ENCODE measurements at regions not wholly inside any gene's neighbourhood (a gene's known extent, or its start where the extent isn't known, plus 50 kb on each side); places are given as distances from the start of the nearest gene placed in this dataset.
"Not testable (repeated sequence)": the region's sequence is repeated elsewhere in the genome, so short reads cannot be mapped to it uniquely, and the experiment has no call there.

- Histone ChIP-seq H3K9me3 (ENCODE audit: control insufficient read depth, low read length) (no peaks in the 10 kb centered on the region), H3K9ac (ENCODE audit: low read length) (no peak overlapping the region), H3K36me3 (ENCODE audit: control insufficient read depth, insufficient read depth, low read length) (no peaks in the 10 kb centered on the region), H3K4me1 (ENCODE audit: control insufficient read depth, insufficient read depth, low read length) (no peaks in the 10 kb centered on the region), H3K27me3 (ENCODE audit: control insufficient read depth, insufficient read depth, low read length) (no peaks in the 10 kb centered on the region), H3K4me3 (ENCODE audit: low read length) (no peak overlapping the region)
These were observed 966.9 kb downstream of the TAF11L14 start for GRCh38 chr5:18601185-18601584.

GRCh38 chr5:18602402-18602801, 968.1 kb downstream of the TAF11L14 start:
- Histone ChIP-seq H3K4me1 (ENCODE audit: control insufficient read depth, insufficient read depth, low read length) (no peaks in the 10 kb centered on the region), H3K27me3 (ENCODE audit: control insufficient read depth, insufficient read depth, low read length) (no peaks in the 10 kb centered on the region)

GRCh38 chr5:18605186-18605585, 970.9 kb downstream of the TAF11L14 start:
- no peaks in the 10 kb centered on the region for H3K27me3 ChIP-seq (ENCODE audit: control insufficient read depth, insufficient read depth, low read length)
- no peaks in the 10 kb centered on the region for H3K36me3 ChIP-seq (ENCODE audit: control insufficient read depth, insufficient read depth, low read length)
- no peaks in the 10 kb centered on the region for H3K9me3 ChIP-seq (ENCODE audit: control insufficient read depth, low read length)
- H3K4me3 ChIP-seq (ENCODE audit: low read length) = no peak overlapping the region
- H3K4me1 ChIP-seq (ENCODE audit: control insufficient read depth, insufficient read depth, low read length) = no peaks in the 10 kb centered on the region
- no peak overlapping the region for H3K9ac ChIP-seq (ENCODE audit: low read length)

More at GRCh38 chr5:18602402-18602801, 968.1 kb downstream of the TAF11L14 start:
- H3K36me3 ChIP-seq (ENCODE audit: control insufficient read depth, insufficient read depth, low read length) = no peaks in the 10 kb centered on the region
- no peaks in the 10 kb centered on the region for H3K9me3 ChIP-seq (ENCODE audit: control insufficient read depth, low read length)
- H3K4me3 ChIP-seq (ENCODE audit: low read length) = no peak overlapping the region
- no peak overlapping the region for H3K9ac ChIP-seq (ENCODE audit: low read length)

GRCh38 chr5:18607570-18607969, 973.3 kb downstream of the TAF11L14 start:
- Histone ChIP-seq H3K27me3 (ENCODE audit: control insufficient read depth, insufficient read depth, low read length) (no peaks in the 10 kb centered on the region), H3K9ac (ENCODE audit: low read length) (no peak overlapping the region), H3K9me3 (ENCODE audit: control insufficient read depth, low read length) (no peaks in the 10 kb centered on the region)

GRCh38 chr5:18617191-18617590, 982.9 kb downstream of the TAF11L14 start:
- not testable (repeated sequence) for H3K9me3 ChIP-seq (ENCODE audit: control insufficient read depth, low read length); H3K4me3 ChIP-seq (ENCODE audit: low read length); H3K9ac ChIP-seq (ENCODE audit: low read length); H3K27me3 ChIP-seq (ENCODE audit: control insufficient read depth, insufficient read depth, low read length); H3K36me3 ChIP-seq (ENCODE audit: control insufficient read depth, insufficient read depth, low read length); H3K4me1 ChIP-seq (ENCODE audit: control insufficient read depth, insufficient read depth, low read length)

More at GRCh38 chr5:18607570-18607969, 973.3 kb downstream of the TAF11L14 start:
- Histone ChIP-seq H3K4me3 (ENCODE audit: low read length) (no peak overlapping the region), H3K4me1 (ENCODE audit: control insufficient read depth, insufficient read depth, low read length) (no peaks in the 10 kb centered on the region), H3K36me3 (ENCODE audit: control insufficient read depth, insufficient read depth, low read length) (no peaks in the 10 kb centered on the region)

- Histone ChIP-seq H3K9me3 (ENCODE audit: control insufficient read depth, low read length) (no peaks in the 10 kb centered on the region), H3K36me3 (ENCODE audit: control insufficient read depth, insufficient read depth, low read length) (no peaks in the 10 kb centered on the region), H3K4me1 (ENCODE audit: control insufficient read depth, insufficient read depth, low read length) (no peaks in the 10 kb centered on the region), H3K27me3 (ENCODE audit: control insufficient read depth, insufficient read depth, low read length) (no peaks in the 10 kb centered on the region), H3K4me3 (ENCODE audit: low read length) (no peak overlapping the region), H3K9ac (ENCODE audit: low read length) (no peak overlapping the region)
These were observed 996.3 kb downstream of the TAF11L14 start for GRCh38 chr5:18630458-18631045.

GRCh38 chr5:18652404-18653215, 1018.4 kb downstream of the TAF11L14 start:
- Histone ChIP-seq H3K4me1 (ENCODE audit: control insufficient read depth, insufficient read depth, low read length) (no peaks in the 10 kb centered on the region), H3K36me3 (ENCODE audit: control insufficient read depth, insufficient read depth, low read length) (no peaks in the 10 kb centered on the region), H3K9me3 (ENCODE audit: control insufficient read depth, low read length) (no peaks in the 10 kb centered on the region), H3K4me3 (ENCODE audit: low read length) (no peak overlapping the region), H3K27me3 (ENCODE audit: control insufficient read depth, insufficient read depth, low read length) (no peaks in the 10 kb centered on the region), H3K9ac (ENCODE audit: low read length) (no peak overlapping the region)

- Histone ChIP-seq H3K9me3 (ENCODE audit: control insufficient read depth, low read length) (no peaks in the 10 kb centered on the region), H3K4me3 (ENCODE audit: low read length) (no peak overlapping the region), H3K36me3 (ENCODE audit: control insufficient read depth, insufficient read depth, low read length) (no peaks in the 10 kb centered on the region), H3K4me1 (ENCODE audit: control insufficient read depth, insufficient read depth, low read length) (no peaks in the 10 kb centered on the region), H3K27me3 (ENCODE audit: control insufficient read depth, insufficient read depth, low read length) (no peaks in the 10 kb centered on the region), H3K9ac (ENCODE audit: low read length) (no peak overlapping the region)
These were observed 1019.0 kb downstream of the TAF11L14 start for GRCh38 chr5:18653216-18653752.

GRCh38 chr5:18660511-18660910, 1026.3 kb downstream of the TAF11L14 start:
- no peaks in the 10 kb centered on the region for H3K27me3 ChIP-seq (ENCODE audit: control insufficient read depth, insufficient read depth, low read length)
- no peak overlapping the region for H3K9ac ChIP-seq (ENCODE audit: low read length)
- no peaks in the 10 kb centered on the region for H3K9me3 ChIP-seq (ENCODE audit: control insufficient read depth, low read length)
- no peaks in the 10 kb centered on the region for H3K4me1 ChIP-seq (ENCODE audit: control insufficient read depth, insufficient read depth, low read length)
- H3K36me3 ChIP-seq (ENCODE audit: control insufficient read depth, insufficient read depth, low read length) = no peaks in the 10 kb centered on the region
- H3K4me3 ChIP-seq (ENCODE audit: low read length) = no peak overlapping the region

GRCh38 chr5:18662231-18662630, 1028.0 kb downstream of the TAF11L14 start:
- H3K27me3 ChIP-seq (ENCODE audit: control insufficient read depth, insufficient read depth, low read length) = no peaks in the 10 kb centered on the region
- H3K36me3 ChIP-seq (ENCODE audit: control insufficient read depth, insufficient read depth, low read length) = no peaks in the 10 kb centered on the region
- H3K9ac ChIP-seq (ENCODE audit: low read length) = no peak overlapping the region
- no peak overlapping the region for H3K4me3 ChIP-seq (ENCODE audit: low read length)
- H3K4me1 ChIP-seq (ENCODE audit: control insufficient read depth, insufficient read depth, low read length) = no peaks in the 10 kb centered on the region
- H3K9me3 ChIP-seq (ENCODE audit: control insufficient read depth, low read length) = no peaks in the 10 kb centered on the region

GRCh38 chr5:18674212-18674611, 1040.0 kb downstream of the TAF11L14 start:
- not testable (repeated sequence) for H3K9ac ChIP-seq (ENCODE audit: low read length); H3K4me3 ChIP-seq (ENCODE audit: low read length)

GRCh38 chr5:18675041-18675440, 1040.8 kb downstream of the TAF11L14 start:
- Histone ChIP-seq H3K4me3 (ENCODE audit: low read length) (no peak overlapping the region), H3K9me3 (ENCODE audit: control insufficient read depth, low read length) (no peaks in the 10 kb centered on the region), H3K4me1 (ENCODE audit: control insufficient read depth, insufficient read depth, low read length) (no peaks in the 10 kb centered on the region), H3K36me3 (ENCODE audit: control insufficient read depth, insufficient read depth, low read length) (no peaks in the 10 kb centered on the region), H3K27me3 (ENCODE audit: control insufficient read depth, insufficient read depth, low read length) (no peaks in the 10 kb centered on the region), H3K9ac (ENCODE audit: low read length) (no peak overlapping the region)

More at GRCh38 chr5:18674212-18674611, 1040.0 kb downstream of the TAF11L14 start:
- not testable (repeated sequence) for H3K4me1 ChIP-seq (ENCODE audit: control insufficient read depth, insufficient read depth, low read length); H3K27me3 ChIP-seq (ENCODE audit: control insufficient read depth, insufficient read depth, low read length); H3K36me3 ChIP-seq (ENCODE audit: control insufficient read depth, insufficient read depth, low read length); H3K9me3 ChIP-seq (ENCODE audit: control insufficient read depth, low read length)

All from mucosa of stomach (tissue), 1 donor.